Vagina (tissue), 2 donors: ENCODE measurements at regions not wholly inside any gene's neighbourhood (a gene's known extent, or its start where the extent isn't known, plus 50 kb on each side); places are given as distances from the start of the nearest gene placed in this dataset.

ENCODE experiments used
- POLR2AphosphoS5 ChIP-seq, 2 donors: sonication (generic); formaldehyde crosslinking; IDR thresholded peaks; one replicate each; pipeline ENCODE4 v1.9.0; 2017; ENCODE audit warnings: antibody characterized with exemption in 2 of 2, mild to moderate bottlenecking in 2 of 2, low read depth in 1 of 2; ENCODE audit not compliant: insufficient read depth in 1 of 2
- TF ChIP-seq, protein P1 (sequence below), 3 experiments: fragments of 450-650 bp in 2 of 3; fragments of 200-600 bp in 1 of 3; sonication (generic) in 1 of 3; IDR thresholded peaks; one replicate each; pipeline ENCODE4 v1.5.1; 2017 to 2019; ENCODE audit warnings: antibody characterized with exemption in 3 of 3, mild to moderate bottlenecking in 2 of 3, moderate library complexity in 2 of 3

- TF ChIP-seq, protein P1, sequence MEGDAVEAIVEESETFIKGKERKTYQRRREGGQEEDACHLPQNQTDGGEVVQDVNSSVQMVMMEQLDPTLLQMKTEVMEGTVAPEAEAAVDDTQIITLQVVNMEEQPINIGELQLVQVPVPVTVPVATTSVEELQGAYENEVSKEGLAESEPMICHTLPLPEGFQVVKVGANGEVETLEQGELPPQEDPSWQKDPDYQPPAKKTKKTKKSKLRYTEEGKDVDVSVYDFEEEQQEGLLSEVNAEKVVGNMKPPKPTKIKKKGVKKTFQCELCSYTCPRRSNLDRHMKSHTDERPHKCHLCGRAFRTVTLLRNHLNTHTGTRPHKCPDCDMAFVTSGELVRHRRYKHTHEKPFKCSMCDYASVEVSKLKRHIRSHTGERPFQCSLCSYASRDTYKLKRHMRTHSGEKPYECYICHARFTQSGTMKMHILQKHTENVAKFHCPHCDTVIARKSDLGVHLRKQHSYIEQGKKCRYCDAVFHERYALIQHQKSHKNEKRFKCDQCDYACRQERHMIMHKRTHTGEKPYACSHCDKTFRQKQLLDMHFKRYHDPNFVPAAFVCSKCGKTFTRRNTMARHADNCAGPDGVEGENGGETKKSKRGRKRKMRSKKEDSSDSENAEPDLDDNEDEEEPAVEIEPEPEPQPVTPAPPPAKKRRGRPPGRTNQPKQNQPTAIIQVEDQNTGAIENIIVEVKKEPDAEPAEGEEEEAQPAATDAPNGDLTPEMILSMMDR (IDR thresholded peaks at IDR 0.05) = no peak
- TF ChIP-seq POLR2AphosphoS5 (IDR thresholded peaks at IDR 0.05; ENCODE audit: insufficient read depth in 1 of 2, low read depth in 1 of 2) = no peak
These were observed 200.6 kb upstream of the ROBO1 start for GRCh38 chr3:79968418-79968817.
